ENCODE measurements at regions not wholly inside any gene's neighbourhood (a gene's known extent, or its start where the extent isn't known, plus 50 kb on each side); places are given as distances from the start of the nearest gene placed in this dataset.

- H3K9me3 ChIP-seq = no peaks in the 10 kb centered on the region
- no peak for DNase-seq
- no peaks in the 10 kb centered on the region for H3K27me3 ChIP-seq
- TF ChIP-seq EP300 (IDR thresholded peaks at IDR 0.05) = no peak
- no peak for TF ChIP-seq POLR2A (IDR thresholded peaks at IDR 0.05)
- no peak for TF ChIP-seq POLR2AphosphoS5 (IDR thresholded peaks at IDR 0.05)
- TF ChIP-seq, protein P1, sequence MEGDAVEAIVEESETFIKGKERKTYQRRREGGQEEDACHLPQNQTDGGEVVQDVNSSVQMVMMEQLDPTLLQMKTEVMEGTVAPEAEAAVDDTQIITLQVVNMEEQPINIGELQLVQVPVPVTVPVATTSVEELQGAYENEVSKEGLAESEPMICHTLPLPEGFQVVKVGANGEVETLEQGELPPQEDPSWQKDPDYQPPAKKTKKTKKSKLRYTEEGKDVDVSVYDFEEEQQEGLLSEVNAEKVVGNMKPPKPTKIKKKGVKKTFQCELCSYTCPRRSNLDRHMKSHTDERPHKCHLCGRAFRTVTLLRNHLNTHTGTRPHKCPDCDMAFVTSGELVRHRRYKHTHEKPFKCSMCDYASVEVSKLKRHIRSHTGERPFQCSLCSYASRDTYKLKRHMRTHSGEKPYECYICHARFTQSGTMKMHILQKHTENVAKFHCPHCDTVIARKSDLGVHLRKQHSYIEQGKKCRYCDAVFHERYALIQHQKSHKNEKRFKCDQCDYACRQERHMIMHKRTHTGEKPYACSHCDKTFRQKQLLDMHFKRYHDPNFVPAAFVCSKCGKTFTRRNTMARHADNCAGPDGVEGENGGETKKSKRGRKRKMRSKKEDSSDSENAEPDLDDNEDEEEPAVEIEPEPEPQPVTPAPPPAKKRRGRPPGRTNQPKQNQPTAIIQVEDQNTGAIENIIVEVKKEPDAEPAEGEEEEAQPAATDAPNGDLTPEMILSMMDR (IDR thresholded peaks at IDR 0.05) = no peak
- ATAC-seq (ENCODE audit: low FRiP score in 2 of 2) = no peak
- no peaks in the 10 kb centered on the region for H3K36me3 ChIP-seq
- H3K27ac ChIP-seq = no peak overlapping the region
- H3K4me1 ChIP-seq = no peaks in the 10 kb centered on the region
- H3K4me3 ChIP-seq = no peak overlapping the region
- 46 to 55% methylated on average over 1 of the region's 1 CpG for WGBS, 2 donors
These were observed 407.7 kb downstream of the LMO7 start for GRCh38 chr13:76043874-76044273.

GRCh38 chr13:76038920-76039716 lies 403.0 kb downstream of the LMO7 start:
- Histone ChIP-seq H3K27me3 (no peaks in the 10 kb centered on the region), H3K9me3 (no peaks in the 10 kb centered on the region), H3K36me3 (no peaks in the 10 kb centered on the region), H3K4me3 (no peak overlapping the region), H3K4me1 (no peaks in the 10 kb centered on the region), H3K27ac (no peak overlapping the region)
- TF ChIP-seq POLR2AphosphoS5 (IDR thresholded peaks at IDR 0.05) = no peak
- TF ChIP-seq, protein P1 (IDR thresholded peaks at IDR 0.05) = no peak
- no peak for TF ChIP-seq POLR2A (IDR thresholded peaks at IDR 0.05)
- no peak for TF ChIP-seq EP300 (IDR thresholded peaks at IDR 0.05)
- no peak for ATAC-seq (ENCODE audit: low FRiP score in 2 of 2)
- WGBS, 2 donors = 97 to 100% methylated on average over 3 of the region's 3 CpGs
- DNase-seq = no peak

DNA sequence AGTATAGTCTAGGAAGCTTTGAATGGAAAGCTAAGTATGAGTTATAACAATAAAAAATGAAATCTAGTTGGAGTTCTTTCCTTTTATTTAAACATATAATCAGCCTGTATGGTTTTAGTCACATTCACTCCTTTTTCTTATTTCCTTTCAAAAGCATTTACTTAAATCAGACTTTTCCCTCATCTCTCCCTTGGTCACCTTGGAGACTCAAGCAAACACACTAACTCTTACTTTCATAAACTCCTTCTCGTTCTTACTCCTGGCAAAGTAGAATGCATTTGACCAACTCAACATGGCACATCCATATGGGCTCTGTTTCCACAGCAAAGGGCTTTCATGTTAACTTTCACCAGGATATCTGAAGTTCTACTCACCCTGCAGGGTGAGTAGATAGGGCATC lies 400.0 kb downstream of the LMO7 start:
- Histone ChIP-seq H3K27me3 (no peaks in the 10 kb centered on the region), H3K4me3 (no peak overlapping the region), H3K4me1 (no peaks in the 10 kb centered on the region), H3K36me3 (no peaks in the 10 kb centered on the region), H3K27ac (no peak overlapping the region), H3K9me3 (no peaks in the 10 kb centered on the region)
- ATAC-seq (ENCODE audit: low FRiP score in 2 of 2) (no peak), DNase-seq (no peak)
- no peak for TF ChIP-seq EP300 (IDR thresholded peaks at IDR 0.05)
- 59 to 65% methylated on average over 1 of the region's 1 CpG for WGBS, 2 donors

DNA sequence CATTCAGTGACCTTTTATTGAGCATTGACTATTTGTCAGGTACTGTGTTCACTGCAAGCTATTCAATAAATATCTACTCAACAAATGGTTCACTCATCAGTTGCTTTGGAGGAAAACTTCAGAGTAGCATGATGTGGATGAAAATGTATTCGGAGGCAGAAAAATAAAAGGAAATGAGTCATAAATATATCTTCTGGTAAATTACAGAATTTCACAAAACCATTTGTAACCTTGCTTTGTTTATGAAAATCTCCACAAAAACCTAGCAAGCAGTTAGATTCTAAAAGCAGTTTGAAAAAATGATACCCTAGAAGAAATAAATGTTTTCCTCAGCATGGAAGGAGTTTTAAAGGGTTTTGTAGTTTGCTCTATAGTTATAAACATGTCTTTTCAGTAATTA lies 399.6 kb downstream of the LMO7 start:
- Histone ChIP-seq H3K36me3 (no peaks in the 10 kb centered on the region), H3K4me3 (no peak overlapping the region), H3K9me3 (no peaks in the 10 kb centered on the region), H3K27ac (no peak overlapping the region), H3K4me1 (no peaks in the 10 kb centered on the region), H3K27me3 (no peaks in the 10 kb centered on the region)
- DNase-seq (no peak), ATAC-seq (ENCODE audit: low FRiP score in 2 of 2) (no peak)
- TF ChIP-seq, protein P1 (IDR thresholded peaks at IDR 0.05) = no peak
- TF ChIP-seq EP300 (IDR thresholded peaks at IDR 0.05) (no peak), POLR2A (IDR thresholded peaks at IDR 0.05) (no peak), POLR2AphosphoS5 (IDR thresholded peaks at IDR 0.05) (no peak)
- WGBS, 2 donors = 59% methylated on average over 1 of the region's 1 CpG

- no peaks in the 10 kb centered on the region for H3K27me3 ChIP-seq
- no peaks in the 10 kb centered on the region for H3K9me3 ChIP-seq
- no peaks in the 10 kb centered on the region for H3K4me1 ChIP-seq
- no peak overlapping the region for H3K4me3 ChIP-seq
- TF ChIP-seq POLR2AphosphoS5 (IDR thresholded peaks at IDR 0.05) (no peak), POLR2A (IDR thresholded peaks at IDR 0.05) (no peak), EP300 (IDR thresholded peaks at IDR 0.05) (no peak)
- TF ChIP-seq, protein P1 (IDR thresholded peaks at IDR 0.05) = no peak
- ATAC-seq (ENCODE audit: low FRiP score in 2 of 2) (no peak), DNase-seq (no peak)
- no peaks in the 10 kb centered on the region for H3K36me3 ChIP-seq
- H3K27ac ChIP-seq = no peak overlapping the region
These were observed 393.6 kb downstream of the LMO7 start for GRCh38 chr13:76029706-76030105.

All from upper lobe of left lung (tissue), 6 donors.